HG03575 (cell line): ENCODE measurements at regions not wholly inside any gene's neighbourhood (a gene's known extent, or its start where the extent isn't known, plus 50 kb on each side); places are given as distances from the start of the nearest gene placed in this dataset.

Experiments
- ATAC-seq: cut with Tn5 transposase; IDR thresholded peaks from one replicate; pipeline ENCODE4 v1.9.1; 2021; ENCODE audit not compliant: unreplicated experiment, insufficient number of reproducible peaks, low FRiP score; ENCODE audit errors: extremely low read depth

GRCh38 chr5:52694648-52695047, 93.1 kb upstream of the ITGA1 start:
- no peak for ATAC-seq

DNA sequence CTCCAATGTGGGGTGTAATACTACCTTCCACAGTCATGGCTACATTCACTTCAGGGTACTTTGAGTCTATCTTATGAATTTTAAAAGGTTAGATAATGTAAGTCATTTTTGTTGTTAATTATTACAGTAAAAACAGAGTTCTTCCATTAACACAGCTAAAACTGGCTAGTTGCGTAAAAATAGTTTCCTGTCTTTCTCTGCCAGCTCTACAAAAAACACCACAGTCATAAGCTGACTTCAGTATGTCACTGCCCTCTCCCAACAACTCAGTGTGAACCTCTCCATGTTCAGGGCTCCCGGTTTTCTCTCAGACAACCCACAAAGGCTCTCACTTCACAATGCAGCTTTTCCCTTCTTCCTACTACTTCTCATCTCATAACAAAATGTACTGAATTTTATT, 84.8 kb upstream of the ITGA1 start:
- ATAC-seq = no peak

- no peak for ATAC-seq
These were observed 84.4 kb upstream of the ITGA1 start for GRCh38 chr5:52703321-52703720.

DNA sequence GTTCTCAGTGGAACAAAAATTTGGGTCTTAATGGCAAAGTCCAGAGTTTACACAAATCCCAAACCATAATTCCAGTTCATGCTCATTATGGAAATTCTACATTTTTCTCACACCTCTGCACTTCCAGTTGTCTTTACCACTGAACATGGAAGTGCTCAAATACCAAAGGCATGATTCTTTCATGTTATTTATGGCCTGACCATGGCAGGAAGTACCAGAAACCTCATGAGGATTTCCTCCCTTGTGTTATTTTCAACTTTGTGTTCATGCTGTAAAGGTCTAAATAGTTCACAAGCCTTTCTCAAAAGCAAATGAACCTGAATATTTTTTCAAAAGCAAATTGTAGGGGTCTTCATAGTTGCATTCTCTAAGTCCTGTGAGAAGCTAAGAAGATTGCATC, 82.0 kb upstream of the ITGA1 start:
- ATAC-seq = no peak

- no peak for ATAC-seq
These were observed 80.9 kb upstream of the ITGA1 start for GRCh38 chr5:52706775-52707174.

DNA sequence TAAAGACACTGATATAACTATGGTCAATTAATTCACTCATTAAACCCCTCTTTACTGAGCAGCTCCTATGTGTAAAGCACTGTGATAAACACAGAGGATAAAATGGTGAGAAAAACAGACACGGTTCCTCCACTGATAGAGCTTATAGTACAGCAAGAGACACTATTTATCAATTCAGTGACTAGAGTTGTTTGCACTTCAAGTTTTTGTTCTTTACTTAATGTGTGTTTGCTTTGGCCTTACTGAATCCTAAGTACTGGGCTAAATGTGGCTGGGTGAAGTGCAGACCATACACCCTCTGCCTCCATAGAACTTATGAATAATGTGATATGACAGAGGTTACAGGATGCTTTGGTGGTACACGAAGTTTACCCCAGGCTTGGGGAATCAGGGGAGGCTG, 80.1 kb upstream of the ITGA1 start:
- ATAC-seq = no peak

GRCh38 chr5:52708463-52708862, 79.3 kb upstream of the ITGA1 start:
- no peak for ATAC-seq

GRCh38 chr5:52709167-52709925, 78.4 kb upstream of the ITGA1 start:
- no peak for ATAC-seq

DNA sequence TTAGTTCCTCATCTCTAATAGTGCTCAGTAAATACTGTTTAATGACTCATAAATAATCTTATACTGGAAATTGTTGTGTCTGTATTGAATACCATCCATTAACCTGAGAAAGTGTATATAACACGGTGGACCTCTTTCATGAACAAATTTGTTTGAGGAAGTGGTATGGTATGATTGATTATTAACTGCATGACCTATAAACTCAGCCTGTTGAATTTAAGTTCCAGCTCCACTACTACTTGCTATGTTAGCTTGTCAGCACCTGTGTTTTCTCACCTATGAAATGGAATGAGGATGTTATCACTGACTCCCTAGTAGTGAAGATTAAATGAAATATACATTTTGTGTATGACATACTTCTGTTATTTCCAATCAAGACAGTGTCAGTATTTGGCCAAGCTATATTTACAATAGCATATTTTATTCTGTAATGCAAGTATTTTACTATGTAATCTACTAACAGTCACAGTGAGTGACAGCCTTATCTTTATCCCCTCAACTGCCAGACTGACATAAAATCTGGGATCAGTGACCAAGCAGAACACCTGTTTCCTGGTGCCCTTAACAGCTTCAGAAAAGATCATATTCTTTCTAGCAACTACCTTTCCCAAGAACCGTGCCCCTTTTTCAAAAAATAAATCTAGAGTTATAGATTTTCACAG, 77.3 kb upstream of the ITGA1 start:
- no peak for ATAC-seq

DNA sequence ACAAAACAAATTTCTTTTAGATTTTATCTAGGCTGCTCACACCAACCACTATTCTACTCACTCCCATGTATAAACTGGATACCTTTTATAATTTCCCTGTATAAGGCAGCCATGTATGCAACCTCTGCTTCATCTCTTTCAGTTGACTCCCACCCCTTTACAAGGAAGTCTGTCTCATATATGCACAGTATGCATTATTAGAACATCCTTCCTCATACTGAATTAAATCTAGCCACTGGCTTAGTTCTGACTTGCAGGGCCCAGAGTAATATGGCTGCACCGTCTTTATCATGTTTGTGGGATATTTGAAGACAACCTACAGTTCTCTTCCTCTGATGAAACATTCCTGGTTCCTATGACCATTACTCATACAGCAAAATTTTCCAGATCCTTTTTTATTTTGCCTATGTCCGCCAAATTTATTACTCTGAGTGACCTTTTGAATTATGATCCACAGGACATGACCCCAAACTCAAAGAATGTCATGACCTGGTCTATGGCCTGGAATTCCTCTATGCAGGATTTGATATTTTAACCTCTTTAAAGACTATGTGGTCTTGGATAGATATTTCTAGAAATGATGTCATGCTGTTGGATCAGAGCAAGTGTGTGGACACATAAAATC, 76.6 kb upstream of the ITGA1 start:
- ATAC-seq = no peak

GRCh38 chr5:52712354-52712753, 75.4 kb upstream of the ITGA1 start:
- no peak for ATAC-seq

DNA sequence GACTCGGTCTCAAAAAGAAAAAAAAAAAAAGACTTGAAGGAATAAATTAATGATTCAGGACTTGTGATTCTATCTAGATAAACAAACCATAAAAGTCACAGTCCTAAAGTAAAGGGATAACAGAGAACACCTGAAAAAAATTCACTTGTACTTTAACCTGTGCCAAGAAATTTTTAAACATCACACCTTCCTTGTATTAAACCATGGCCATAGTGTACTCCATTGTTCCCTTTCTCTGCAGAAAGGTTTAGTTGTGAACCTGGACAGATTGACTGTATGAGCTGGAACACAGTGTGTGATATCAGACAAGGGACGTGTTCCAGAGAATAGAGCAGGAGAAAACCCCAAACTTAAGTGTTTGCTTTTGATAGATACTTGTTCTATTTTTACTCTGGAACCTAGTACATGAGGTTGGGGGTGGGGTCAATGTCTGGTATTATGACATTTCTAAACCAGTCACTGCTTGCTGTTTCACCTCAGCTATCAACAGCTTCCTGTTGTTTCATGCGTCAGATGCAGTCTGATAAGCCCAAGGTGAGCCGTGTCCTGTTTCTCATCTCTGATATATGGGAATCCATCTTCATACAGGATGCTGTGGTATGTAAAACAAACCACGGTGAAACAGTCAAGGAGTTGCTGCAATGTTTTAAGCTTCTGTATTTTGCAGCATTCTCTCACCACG, 62.5 kb upstream of the ITGA1 start:
- ATAC-seq = peak; percentile 70

GRCh38 chr5:52725808-52726207, 61.9 kb upstream of the ITGA1 start:
- ATAC-seq = no peak

GRCh38 chr5:52727020-52727419, 60.7 kb upstream of the ITGA1 start:
- ATAC-seq = no peak

GRCh38 chr5:52727576-52727975, 60.1 kb upstream of the ITGA1 start:
- no peak for ATAC-seq

DNA sequence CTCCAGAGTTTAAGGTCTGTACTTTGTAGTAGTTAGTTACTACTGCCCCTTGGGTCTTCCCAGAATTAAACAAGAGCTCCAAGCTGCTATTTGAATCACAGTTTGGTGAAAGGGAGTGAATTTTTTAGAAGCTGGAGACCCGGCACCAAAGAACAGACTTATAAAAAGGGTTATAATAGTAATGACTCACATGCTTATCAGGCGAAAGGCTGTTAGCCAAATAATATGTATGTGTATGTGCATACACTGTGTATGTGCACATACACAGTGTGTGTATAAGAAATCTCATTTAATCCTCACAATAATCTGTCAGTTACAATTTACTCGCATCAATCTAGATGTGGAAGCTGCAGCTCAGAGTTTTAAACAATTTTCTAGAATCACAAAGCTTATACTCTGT, 59.5 kb upstream of the ITGA1 start:
- ATAC-seq = no peak

DNA sequence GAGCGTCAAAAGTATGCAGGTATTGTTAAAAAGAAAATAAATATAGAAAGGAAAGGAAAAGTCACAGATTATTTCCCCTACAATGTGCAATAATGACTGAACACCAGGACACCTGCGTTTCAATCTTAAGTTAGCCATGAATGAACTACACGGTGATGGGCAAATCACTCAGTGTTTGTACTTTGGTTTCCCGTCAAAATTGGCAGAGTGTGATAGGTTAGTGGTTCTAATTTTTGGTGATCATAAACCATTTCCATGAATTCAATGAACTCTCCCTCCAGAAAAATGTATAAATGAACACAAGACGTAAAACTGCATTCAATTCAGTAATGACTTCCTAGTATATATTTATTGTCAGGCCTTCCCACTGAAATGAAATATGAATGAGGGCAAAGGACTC, 59.0 kb upstream of the ITGA1 start:
- no peak for ATAC-seq

DNA sequence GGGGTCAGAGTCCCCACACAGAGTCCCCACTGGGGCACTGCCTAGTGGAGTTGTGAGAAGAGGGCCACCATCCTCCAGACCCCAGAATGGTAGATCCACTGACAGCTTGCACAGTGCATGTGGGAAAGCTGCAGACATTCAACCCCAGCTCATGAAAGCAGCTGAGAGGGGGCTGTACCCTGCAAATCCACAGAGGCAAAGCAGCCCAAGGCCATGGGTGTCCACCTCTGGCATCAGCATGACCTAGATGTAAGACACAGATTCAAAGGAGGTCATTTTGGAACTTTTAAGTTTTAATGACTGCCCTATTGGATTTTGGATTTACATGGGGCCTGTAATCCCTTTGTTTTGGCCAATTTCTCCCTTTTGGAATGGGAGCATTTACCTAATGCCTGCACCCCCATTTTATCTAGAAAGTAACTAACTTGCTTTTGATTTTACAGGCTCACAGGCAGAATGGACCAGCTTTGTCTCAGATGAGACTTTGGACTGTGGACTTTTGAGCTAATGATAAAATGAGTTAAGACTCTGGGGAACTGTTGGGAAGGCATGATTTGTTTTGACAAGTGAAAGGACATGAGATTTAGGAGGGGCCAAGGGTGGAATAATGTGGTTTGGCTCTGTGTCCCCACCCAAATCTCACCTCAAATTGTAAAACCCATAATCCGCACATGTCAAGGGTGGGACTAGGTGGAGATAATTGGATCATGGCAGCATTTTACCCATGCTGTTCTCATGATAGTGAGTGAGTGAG, 56.3 kb upstream of the ITGA1 start:
- no peak for ATAC-seq

DNA sequence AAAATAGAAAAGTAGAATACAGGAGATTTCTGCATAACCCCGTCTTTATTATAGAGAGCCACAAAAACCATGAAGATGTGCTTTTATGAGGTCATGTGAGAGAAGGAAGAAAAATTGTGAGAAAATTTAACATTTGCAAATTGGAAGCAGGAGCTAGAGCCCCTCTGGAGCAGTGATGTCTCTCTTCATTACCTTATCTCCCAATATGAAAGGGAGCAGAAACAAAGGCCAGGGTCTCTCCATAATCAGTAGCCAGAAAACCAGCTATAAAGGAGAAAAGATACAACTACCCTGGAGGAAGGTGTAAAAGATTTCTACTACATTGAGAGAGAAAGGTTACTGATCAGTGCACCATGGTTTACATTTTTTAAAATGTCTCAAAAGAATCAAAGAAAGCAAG, 53.2 kb upstream of the ITGA1 start:
- no peak for ATAC-seq
